Common myeloid progenitor, CD34-positive (primary cell): ENCODE measurements at regions not wholly inside any gene's neighbourhood (a gene's known extent, or its start where the extent isn't known, plus 50 kb on each side); places are given as distances from the start of the nearest gene placed in this dataset.

Experiments used
- CTCF ChIA-PET: fragments of 350-600 bp; sonication (Branson Sonifier 250); formaldehyde crosslinking; loops from one replicate; lab custom pipeline; 2021; ENCODE audit warnings: antibody characterized with exemption; lab: Charles Lee
- POLR2A ChIA-PET: fragments of 350-600 bp; sonication (Branson Sonifier 250); formaldehyde crosslinking; loops from one replicate; lab custom pipeline; 2021; ENCODE audit warnings: antibody characterized with exemption; lab: Charles Lee
- DNase-seq, 3 donors: peaks; one replicate each; pipeline versions ENCODE4 v3.0.0 to v3.0.0-alpha.2; 2013
- H3K27ac ChIP-seq, 2 experiments: 1 replicate in 1 of 2; 2 replicates in 1 of 2; pipeline ENCODE4 v1.7.0; 2013; ENCODE audit warnings: inconsistent platforms in 2 of 2, low read length in 2 of 2, mild to moderate bottlenecking in 2 of 2, low read depth in 1 of 2, moderate library complexity in 1 of 2; ENCODE audit not compliant: severe bottlenecking in 2 of 2, insufficient read depth in 1 of 2, poor library complexity in 1 of 2
- H3K27me3 ChIP-seq, 5 experiments: replicated peaks in 2 of 5; 1 replicate in 3 of 5; 2 replicates in 2 of 5; pipeline versions ENCODE4 v1.6.1 to v1.7.0; 2013; ENCODE audit warnings: low read length in 4 of 5, mild to moderate bottlenecking in 2 of 5, moderate library complexity in 2 of 5, inconsistent platforms in 1 of 5; ENCODE audit not compliant: insufficient read depth in 5 of 5, control insufficient read depth in 4 of 5
- H3K36me3 ChIP-seq, 4 experiments: 1 replicate in 2 of 4; 2 replicates in 2 of 4; pipeline versions ENCODE4 v1.6.1 to v1.7.0; 2013; ENCODE audit warnings: low read length in 3 of 4, control low read depth in 1 of 4, mild to moderate bottlenecking in 1 of 4; ENCODE audit not compliant: control insufficient read depth in 4 of 4, insufficient read depth in 4 of 4
- H3K4me1 ChIP-seq, 4 experiments: 1 replicate in 3 of 4; 2 replicates in 1 of 4; pipeline versions ENCODE4 v1.6.1 to v1.7.1; 2013; ENCODE audit warnings: low read length in 3 of 4, mild to moderate bottlenecking in 3 of 4, control low read depth in 1 of 4, inconsistent platforms in 1 of 4, moderate library complexity in 1 of 4; ENCODE audit not compliant: control insufficient read depth in 4 of 4, insufficient read depth in 4 of 4; ENCODE audit errors: control extremely low read depth in 1 of 4
- H3K4me3 ChIP-seq, 7 experiments: 1 replicate in 4 of 7; 2 replicates in 3 of 7; pipeline versions ENCODE4 v1.5.1 to v1.7.0; 2013; ENCODE audit warnings: mild to moderate bottlenecking in 7 of 7, low read length in 6 of 7, moderate library complexity in 6 of 7, inconsistent platforms in 2 of 7, low read depth in 2 of 7, control low read depth in 1 of 7; ENCODE audit not compliant: insufficient read depth in 4 of 7, control insufficient read depth in 1 of 7; ENCODE audit errors: extremely low read depth in 1 of 7
- H3K9me3 ChIP-seq, 5 experiments: 1 replicate in 4 of 5; 2 replicates in 1 of 5; pipeline versions ENCODE4 v1.6.1 to v1.7.1; 2013; ENCODE audit warnings: low read length in 4 of 5, mild to moderate bottlenecking in 2 of 5, inconsistent platforms in 1 of 5, low read depth in 1 of 5, moderate library complexity in 1 of 5; ENCODE audit not compliant: control insufficient read depth in 4 of 5, insufficient read depth in 2 of 5; ENCODE audit errors: control extremely low read depth in 1 of 5
- WGBS: methylation state at CpG from one replicate; pipeline ENCODE4 v1.1.5; 2013; ENCODE audit not compliant: insufficient coverage; 5-methylcytosine and 5-hydroxymethylcytosine counted together

DNA sequence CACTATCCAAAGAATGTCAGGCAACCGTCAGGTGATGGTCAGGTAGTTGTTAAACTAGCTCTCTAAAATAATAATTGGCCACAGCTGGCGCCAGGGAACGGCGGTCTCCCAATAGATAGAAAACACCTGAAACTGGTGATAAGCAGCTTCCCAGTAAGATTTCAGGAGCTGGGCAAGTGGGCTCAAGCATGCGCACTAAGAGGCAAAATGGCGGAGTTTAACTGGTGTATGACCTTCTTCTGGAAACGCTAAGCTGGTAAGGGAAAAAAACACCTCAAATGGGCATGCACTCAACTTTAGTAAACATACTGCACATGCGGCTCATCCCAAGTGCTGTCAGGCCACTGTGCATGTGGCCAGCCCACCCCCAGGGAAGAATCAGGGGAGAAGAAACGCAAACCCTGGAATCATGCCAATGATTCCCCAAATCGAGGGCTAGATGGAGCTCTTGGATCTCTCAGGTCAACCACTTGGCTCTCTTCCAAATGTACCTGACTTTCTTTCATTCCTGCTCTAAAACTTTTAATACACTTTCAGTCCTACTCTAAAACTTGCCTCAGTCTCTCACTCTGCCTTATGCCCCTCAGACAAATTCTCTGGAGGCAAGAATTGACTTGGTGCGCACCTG is 195.0 kb downstream of the ZNF621 start:
- Histone ChIP-seq H3K9me3 (no peaks in the 10 kb centered on the region), H3K4me1 (peaks cover 3 to 20% (median 10%) of the 10 kb centered on the region in 4 experiments), H3K36me3 (no peaks in the 10 kb centered on the region), H3K27me3 (no peaks in the 10 kb centered on the region), H3K4me3 (no peak overlapping the region), H3K27ac (no peak overlapping the region)
- ChIA-PET CTCF (no interaction called here), POLR2A (no interaction called here)
- peak in 2 of 3 donors; percentile 19 to 31 for DNase-seq
- WGBS = 86% methylated on average over 10 of the region's 11 CpGs

DNA sequence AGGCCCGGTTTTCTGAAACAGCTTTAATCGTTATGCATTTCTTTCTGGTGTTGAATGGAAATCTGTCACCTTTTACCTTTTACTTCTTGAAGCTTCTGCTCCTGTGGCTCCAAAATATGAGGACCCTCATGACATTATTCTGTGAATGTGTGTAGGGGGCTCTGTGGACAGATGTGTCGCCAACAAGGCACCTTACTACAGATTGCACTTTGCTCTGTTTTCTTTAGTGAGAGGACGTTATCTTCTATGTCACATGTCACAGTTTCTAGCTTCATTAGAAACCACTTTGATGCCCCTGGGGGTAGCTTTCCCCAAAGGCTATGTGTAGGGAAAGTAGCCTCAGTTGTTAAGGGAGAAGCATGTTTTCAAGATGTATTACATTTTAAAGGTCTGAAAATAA is 195.6 kb downstream of the ZNF621 start:
- Histone ChIP-seq H3K9me3 (no peaks in the 10 kb centered on the region), H3K4me3 (no peak overlapping the region), H3K4me1 (peaks cover 3 to 14% (median 10%) of the 10 kb centered on the region in 4 experiments), H3K27me3 (no peaks in the 10 kb centered on the region), H3K27ac (no peak overlapping the region), H3K36me3 (no peaks in the 10 kb centered on the region)
- POLR2A ChIA-PET = no interaction called here
- no CpG with 5 or more reads among the region's 4 CpGs for WGBS
- CTCF ChIA-PET = no interaction called here
- DNase-seq = no peak

DNA sequence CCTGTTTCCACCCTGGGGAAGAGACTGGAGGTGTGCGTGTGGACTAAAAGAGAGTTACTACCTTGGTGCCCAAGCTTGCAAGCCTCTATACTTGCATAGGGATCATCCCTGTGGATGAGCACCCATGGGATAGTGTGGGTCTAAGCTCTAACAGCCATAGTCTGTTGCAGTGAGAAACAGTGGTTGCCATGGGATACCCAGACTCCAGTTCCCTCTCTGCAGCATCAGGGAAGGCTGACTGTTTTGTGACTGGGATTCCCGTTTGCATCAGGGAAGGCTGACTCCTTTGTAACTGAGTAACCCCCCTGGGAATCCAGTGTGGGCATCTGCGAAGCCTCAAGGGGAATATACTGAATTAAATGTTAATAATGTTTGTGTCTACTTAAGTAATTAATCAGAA is 196.1 kb downstream of the ZNF621 start:
- Histone ChIP-seq H3K27ac (no peak overlapping the region), H3K9me3 (no peaks in the 10 kb centered on the region), H3K4me1 (peaks cover 3 to 13% (median 10%) of the 10 kb centered on the region in 4 experiments), H3K4me3 (no peak overlapping the region), H3K27me3 (no peaks in the 10 kb centered on the region), H3K36me3 (no peaks in the 10 kb centered on the region)
- ChIA-PET CTCF (no interaction called here), POLR2A (no interaction called here)
- 100% methylated on average over 2 of the region's 3 CpGs for WGBS
- DNase-seq = no peak

DNA sequence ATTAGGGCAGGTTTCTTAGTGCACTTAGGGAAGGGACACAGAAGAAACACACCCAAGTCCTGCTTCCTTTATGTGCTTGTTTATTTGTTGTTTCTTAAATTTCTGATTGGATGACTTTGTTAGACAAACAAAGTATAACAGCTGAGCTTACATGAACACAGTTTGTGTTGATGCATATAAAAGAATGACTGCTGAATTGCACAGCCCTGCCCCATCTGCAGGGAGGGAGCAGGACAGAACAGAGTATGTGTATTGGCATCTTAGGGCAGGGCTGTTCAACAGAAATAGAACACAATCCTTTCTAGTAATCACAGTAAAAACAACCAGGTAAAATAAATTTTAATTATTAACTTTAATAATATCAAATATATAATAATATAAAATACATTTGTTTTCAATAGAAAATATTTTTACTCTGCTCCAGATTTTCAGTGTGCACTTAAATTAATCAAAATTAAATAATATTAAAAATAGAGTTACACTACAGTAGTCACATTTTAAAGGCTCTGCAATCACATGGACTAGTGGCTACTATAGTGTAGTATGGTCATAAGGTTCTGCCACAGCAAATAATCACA is 198.4 kb downstream of the ZNF621 start:
- H3K27ac ChIP-seq = no peak overlapping the region
- no peak overlapping the region for H3K4me3 ChIP-seq
- ChIA-PET POLR2A (no interaction called here), CTCF (no interaction called here)
- no peaks in the 10 kb centered on the region for H3K27me3 ChIP-seq
- no peaks in the 10 kb centered on the region for H3K9me3 ChIP-seq
- DNase-seq = no peak
- no peaks in the 10 kb centered on the region for H3K36me3 ChIP-seq
- H3K4me1 ChIP-seq = peaks cover 3 to 6% (median 5%) of the 10 kb centered on the region in 4 experiments

DNA sequence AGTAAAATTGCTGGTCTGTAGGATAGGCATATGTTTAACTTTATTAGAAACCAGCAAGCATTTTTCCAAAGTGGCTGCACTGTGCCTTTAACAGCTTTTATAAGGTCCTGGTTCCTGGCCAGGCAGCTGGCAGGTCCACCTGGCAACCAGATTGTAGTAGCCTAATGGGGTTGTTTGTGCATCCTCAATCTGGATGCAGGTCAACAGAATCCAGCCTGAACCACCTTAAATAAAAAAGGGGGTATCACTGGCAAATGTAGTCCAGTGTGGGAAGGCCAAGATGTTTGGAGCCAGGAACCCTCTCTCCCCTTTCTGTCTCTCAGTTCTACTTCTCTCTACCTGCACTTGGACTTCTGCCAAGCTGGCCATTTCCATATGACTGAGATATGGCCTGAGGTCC is 200.3 kb downstream of the ZNF621 start:
- H3K9me3 ChIP-seq = peaks cover 0 to 10% (median 0%) of the 10 kb centered on the region in 5 experiments
- ChIA-PET POLR2A (no interaction called here), CTCF (no interaction called here)
- no peaks in the 10 kb centered on the region for H3K36me3 ChIP-seq
- no peaks in the 10 kb centered on the region for H3K4me1 ChIP-seq
- H3K4me3 ChIP-seq = no peak overlapping the region
- H3K27ac ChIP-seq = no peak overlapping the region
- H3K27me3 ChIP-seq = no peaks in the 10 kb centered on the region
- no peak for DNase-seq

DNA sequence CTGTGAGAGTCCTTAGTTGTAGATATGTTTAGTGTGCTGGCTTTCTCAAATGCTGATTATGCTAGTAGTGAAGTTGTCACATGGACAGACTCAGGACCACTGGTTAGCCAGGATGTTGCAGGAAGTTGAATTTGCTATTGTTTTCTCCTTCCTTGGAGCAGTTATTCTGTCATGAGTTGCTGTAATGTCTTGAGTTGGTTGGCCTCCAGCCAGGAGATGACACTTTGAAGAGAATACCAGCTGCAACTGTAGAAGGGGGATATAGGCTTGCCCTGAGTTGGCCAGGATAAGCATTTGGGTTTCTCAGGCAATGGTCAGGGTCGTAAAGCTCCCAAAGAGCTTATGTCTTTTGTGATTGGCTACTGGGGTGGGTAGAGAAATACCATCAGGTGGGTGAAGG is 206.7 kb downstream of the ZNF621 start:
- ChIA-PET CTCF (no interaction called here), POLR2A (no interaction called here)
- Histone ChIP-seq H3K9me3 (peaks cover 3 to 20% (median 8%) of the 10 kb centered on the region in 5 experiments), H3K27ac (no peak overlapping the region), H3K4me1 (no peaks in the 10 kb centered on the region), H3K4me3 (no peak overlapping the region), H3K27me3 (no peaks in the 10 kb centered on the region), H3K36me3 (no peaks in the 10 kb centered on the region)
- 80% methylated on average over 1 of the region's 1 CpG for WGBS
- no peak for DNase-seq

DNA sequence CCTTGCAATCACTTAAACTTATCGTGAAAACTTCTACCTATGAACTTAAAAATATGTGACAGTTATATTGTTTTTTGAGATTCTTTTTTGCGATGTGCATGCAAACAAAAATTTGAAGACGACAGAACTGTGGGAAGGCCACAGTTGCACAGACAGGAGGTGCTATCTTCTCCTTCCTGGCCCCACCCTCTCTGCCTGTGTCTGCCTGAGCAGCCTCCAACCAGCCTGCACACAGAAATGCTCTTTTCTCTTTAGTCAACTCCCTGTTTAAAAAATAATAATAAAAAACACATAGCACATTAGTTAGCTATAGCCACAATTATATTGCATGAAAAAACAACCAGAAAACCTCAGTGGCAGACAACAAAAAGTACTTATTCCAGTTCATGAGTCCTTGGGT is 212.2 kb downstream of the ZNF621 start:
- Histone ChIP-seq H3K36me3 (no peaks in the 10 kb centered on the region), H3K27ac (no peak overlapping the region), H3K4me1 (peaks cover 0 to 5% (median 3%) of the 10 kb centered on the region in 4 experiments), H3K4me3 (no peak overlapping the region), H3K27me3 (no peaks in the 10 kb centered on the region), H3K9me3 (peaks cover 0 to 4% (median 2%) of the 10 kb centered on the region in 5 experiments)
- ChIA-PET POLR2A (no interaction called here), CTCF (interaction anchor here (1.5 kb wide), 1 partner anchor 17 kb away, joined by 3 read pairs; no protein-coding TSS in a partner anchor)
- whole genome bisulfite sequencing = no CpG with 5 or more reads among the region's 3 CpGs
- no peak for DNase-seq
